ENCODE measurements at regions not wholly inside any gene's neighbourhood (a gene's known extent, or its start where the extent isn't known, plus 50 kb on each side); places are given as distances from the start of the nearest gene placed in this dataset.
"Not testable (repeated sequence)": the region's sequence is repeated elsewhere in the genome, so short reads cannot be mapped to it uniquely, and the experiment has no call there.

DNA sequence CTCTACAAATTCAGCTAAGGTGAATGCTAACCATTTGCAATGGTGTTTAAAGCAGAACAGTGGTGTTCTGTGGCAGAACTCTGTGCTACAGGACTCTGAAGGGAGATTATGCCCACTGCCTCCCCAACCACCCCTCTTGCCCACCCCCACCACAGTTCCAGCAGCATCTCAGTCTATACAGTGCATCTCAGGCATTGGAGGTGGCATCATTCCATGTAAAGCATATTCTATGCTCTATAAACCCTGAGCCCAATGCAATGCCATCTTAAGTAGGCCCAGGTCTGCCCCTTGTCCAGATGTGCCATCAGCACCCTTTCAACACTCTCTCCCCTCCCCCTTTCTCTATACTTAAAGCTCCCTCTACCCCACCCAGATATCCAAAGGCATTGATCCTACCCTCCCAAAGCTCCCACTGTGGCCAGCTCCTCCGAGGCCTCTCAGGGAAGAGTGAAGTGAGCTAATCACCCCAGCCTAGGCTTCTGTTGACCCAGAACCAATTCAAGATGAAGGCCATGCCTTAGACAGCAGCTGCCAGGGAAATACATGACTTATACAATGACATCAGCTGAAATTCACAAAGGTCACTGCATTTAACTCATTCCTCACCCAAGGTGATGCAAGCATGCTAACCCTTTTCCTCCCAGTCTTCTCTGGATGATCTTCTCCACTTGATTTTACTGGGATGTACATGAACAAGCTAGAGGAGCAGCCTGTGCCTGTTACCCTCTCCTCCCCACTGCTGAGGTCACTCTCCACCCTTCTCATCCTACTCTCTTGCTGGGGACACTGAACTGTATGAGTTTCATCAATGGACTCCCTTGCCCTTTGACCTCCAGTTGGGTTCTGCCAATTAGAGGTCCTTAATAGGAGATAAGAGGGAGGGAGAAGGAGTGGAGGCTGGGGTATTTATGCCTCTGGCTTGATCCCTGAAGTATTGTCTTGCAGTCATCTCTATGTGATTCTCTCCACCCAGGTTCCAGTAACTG, 353.9 kb downstream of the GOLGA6L6 start:
- ATAC-seq = not testable (repeated sequence)

DNA sequence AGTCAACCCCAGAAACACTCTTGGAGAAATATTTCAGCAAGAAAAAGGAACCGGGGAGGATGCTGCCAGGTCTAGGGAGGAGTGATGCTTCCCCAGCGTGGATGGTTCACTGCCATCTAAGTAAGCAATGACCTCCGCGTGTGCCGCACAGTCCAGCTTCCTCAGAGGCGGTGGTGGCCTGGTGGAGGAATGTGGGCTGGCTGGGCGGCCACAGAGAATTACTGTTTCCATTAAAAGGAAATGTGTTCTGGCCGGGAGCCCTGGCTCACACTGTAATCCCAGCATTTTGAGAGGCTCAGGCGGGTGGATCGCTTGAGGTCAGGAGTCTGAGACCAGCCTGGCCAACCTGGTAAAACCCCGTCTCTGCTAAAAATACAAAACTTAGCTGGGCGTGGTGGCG, 356.7 kb downstream of the GOLGA6L6 start:
- H3K27ac ChIP-seq; ATAC-seq; DNase-seq; H3K9me3 ChIP-seq; H3K4me3 ChIP-seq; intact Hi-C loops (cut with DNase I); H3K36me3 ChIP-seq; H3K4me1 ChIP-seq; H3K27me3 ChIP-seq: not testable (repeated sequence)

More for the DNA sequence above, 353.9 kb downstream of the GOLGA6L6 start:
- H3K4me1 ChIP-seq; H3K27me3 ChIP-seq; H3K9me3 ChIP-seq; DNase-seq; H3K4me3 ChIP-seq; H3K27ac ChIP-seq; H3K36me3 ChIP-seq; intact Hi-C loops (cut with DNase I): not testable (repeated sequence)

DNA sequence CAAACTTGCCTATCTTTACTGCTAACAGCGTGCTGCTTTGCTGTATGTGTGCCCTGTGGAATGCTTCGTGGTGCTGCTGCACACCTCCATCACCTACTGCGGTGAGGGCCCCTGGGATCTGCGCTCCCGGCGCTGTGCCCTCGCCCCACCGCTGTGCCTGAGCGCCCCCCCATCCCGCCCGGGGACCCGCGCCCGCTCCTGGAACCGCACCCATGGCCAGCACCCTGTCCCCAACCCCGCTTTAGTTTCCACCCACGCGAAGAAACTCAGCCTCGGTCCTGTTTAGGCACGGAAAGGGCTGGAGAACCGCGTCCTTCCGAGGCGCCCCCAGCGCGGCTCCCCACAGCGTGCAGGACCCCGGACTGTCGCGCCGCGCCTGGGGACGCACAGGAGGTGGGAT, 373.4 kb downstream of the GOLGA6L6 start:
- DNase-seq = peak in 1 of 4 donors; percentile 47
- H3K27ac ChIP-seq; H3K27me3 ChIP-seq; intact Hi-C loops (cut with DNase I); H3K36me3 ChIP-seq; H3K4me1 ChIP-seq; H3K9me3 ChIP-seq; ATAC-seq; H3K4me3 ChIP-seq: not testable (repeated sequence)

DNA sequence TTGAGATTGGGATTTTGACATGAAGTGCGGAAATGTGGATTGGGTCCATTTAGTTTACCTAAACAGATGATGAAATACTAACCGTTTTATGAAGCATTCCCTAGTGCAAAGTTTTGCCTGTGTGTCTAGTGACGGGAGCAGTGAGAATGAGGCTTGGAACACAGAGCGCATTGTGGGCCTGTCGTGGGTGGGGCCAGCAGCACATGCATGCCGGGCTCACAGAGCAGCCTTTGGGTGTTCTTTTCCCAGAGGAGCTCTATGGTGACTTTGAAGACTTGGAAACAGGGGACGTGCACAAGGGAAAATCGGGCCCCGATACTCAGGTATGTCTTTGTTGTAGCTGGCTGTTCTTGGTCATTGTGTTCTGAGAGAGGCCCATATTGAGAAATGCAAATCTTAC, 388.1 kb downstream of the GOLGA6L6 start:
- H3K9me3 ChIP-seq; ATAC-seq; intact Hi-C loops (cut with DNase I); H3K27ac ChIP-seq; H3K27me3 ChIP-seq; H3K36me3 ChIP-seq; H3K4me3 ChIP-seq; H3K4me1 ChIP-seq: not testable (repeated sequence)
- DNase-seq = peak in 1 of 4 donors; percentile 31

DNA sequence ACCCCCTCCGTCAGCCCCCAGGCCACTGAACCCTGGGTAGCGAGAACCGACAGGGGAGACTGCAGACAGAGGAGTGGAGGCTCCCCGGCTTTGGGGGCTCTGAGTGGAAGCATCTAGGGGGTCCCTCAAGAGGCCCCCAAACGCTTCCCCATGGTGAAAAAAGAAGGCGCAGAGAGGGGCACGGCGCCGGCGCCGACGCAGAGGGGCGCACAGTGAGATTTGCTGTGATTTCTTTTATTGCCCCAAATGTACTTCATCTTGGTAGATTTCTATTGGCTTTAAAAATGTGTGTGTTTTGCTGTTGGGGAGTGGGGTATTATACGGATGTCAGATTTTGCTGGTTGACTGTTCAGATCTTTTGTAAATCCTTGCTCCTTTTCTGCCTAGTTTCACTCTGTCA, 392.9 kb downstream of the GOLGA6L6 start:
- H3K4me1 ChIP-seq; H3K27me3 ChIP-seq; intact Hi-C loops (cut with DNase I); H3K4me3 ChIP-seq; H3K36me3 ChIP-seq; ATAC-seq; H3K27ac ChIP-seq; H3K9me3 ChIP-seq: not testable (repeated sequence)
- peak in 1 of 4 donors; percentile 28 for DNase-seq

DNA sequence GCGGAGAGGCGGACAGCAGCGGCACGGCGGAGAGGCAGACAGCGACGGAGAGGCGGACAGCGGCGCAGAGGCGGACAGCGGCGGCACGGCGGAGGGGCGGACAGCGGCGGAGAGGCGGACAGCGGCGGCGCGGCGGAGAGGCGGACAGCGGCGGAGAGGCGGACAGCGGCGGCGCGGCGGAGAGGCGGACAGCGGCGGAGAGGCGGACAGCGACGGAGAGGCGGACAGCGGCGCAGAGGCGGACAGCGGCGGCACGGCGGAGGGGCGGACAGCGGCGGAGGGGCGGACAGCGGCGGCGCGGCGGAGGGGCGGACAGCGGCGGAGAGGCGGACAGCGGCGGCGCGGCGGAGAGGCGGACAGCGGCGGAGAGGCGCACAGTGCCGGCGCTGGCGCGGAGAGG, 393.6 kb downstream of the GOLGA6L6 start:
- peak in 1 of 4 donors; percentile 70 for DNase-seq
- H3K9me3 ChIP-seq; ATAC-seq; H3K27ac ChIP-seq; H3K4me1 ChIP-seq; intact Hi-C loops (cut with DNase I); H3K4me3 ChIP-seq; H3K36me3 ChIP-seq; H3K27me3 ChIP-seq: not testable (repeated sequence)

DNA sequence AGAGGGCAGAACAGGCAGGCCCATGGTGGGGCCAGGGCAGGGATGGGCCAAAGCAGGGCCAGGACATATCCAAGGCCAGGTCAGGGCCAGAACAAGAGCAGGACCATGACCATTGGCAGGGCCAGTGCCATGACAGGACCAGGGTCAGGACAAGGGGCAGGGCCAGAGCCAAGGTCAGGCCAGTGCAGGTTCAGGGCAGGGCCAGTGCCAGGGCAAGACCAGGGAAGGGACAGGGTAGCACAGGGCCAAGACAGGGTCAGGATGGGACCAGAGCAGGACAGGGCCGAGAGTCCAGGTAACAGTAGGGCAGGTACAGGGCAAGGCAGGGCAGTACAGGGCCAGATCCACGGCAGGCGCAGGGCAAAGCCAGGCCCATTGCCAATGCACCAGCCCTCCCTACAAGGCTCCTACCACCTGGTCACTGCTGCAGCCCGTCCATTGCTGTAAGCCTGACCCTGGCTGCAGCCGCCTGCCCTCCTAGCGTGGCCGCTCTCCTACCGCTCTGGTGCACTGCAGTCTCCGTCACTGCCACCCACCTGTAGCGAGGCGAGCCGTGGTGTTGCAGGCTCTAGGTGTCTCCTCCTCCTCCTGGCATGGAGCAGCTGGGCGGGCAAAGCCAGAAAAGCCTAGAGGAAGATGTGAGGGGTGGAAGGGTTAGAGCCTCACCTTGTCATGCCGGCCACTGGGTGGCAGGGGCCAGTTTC, 397.1 kb downstream of the GOLGA6L6 start:
- H3K36me3 ChIP-seq; ATAC-seq; H3K27me3 ChIP-seq; H3K4me3 ChIP-seq; H3K4me1 ChIP-seq; H3K9me3 ChIP-seq; H3K27ac ChIP-seq; intact Hi-C loops (cut with DNase I): not testable (repeated sequence)
- peak in 1 of 4 donors; percentile 59 for DNase-seq

DNA sequence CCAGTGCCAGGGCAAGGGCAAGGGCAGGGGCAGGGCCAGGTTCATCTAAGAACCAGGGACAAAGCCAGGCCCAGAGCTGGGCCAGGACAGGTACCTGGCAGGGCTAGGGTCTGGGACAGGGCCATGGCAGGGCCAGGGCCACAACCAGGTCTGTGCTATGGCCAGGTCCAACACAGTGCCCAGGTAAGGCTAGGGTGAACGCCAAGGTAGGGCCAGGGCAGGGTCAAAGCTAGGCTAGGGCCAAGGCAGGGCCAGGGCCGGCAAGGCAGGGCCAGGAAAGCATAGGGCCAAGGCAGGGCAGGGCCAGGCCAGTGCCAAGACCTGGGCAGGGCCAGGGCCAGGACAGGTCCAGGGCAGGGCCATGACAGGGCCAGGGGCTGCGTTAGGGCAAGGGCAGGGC, 398.7 kb downstream of the GOLGA6L6 start:
- H3K27ac ChIP-seq; DNase-seq; H3K9me3 ChIP-seq; intact Hi-C loops (cut with DNase I); H3K36me3 ChIP-seq; ATAC-seq; H3K4me3 ChIP-seq; H3K27me3 ChIP-seq; H3K4me1 ChIP-seq: not testable (repeated sequence)

DNA sequence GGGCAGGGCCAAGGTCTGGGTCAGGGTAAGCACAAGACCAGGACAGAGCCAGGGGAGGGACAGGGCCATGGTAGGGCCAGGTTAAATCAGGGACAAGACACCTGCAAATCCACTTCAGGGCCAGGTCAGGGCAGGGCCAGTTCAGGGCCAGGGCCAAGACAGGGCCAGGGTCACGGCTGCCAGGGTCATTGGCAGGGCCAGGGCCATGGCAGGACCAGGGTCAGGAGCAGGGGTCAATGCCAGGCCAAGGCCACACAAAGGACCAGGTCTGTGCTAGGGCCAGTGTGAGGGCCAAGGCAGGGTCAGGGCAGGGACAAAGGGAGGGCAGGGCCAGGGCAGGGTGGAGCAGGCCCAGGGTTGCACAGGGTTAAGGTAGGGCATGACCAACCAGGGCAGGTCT, 399.2 kb downstream of the GOLGA6L6 start:
- ATAC-seq; H3K9me3 ChIP-seq; H3K4me1 ChIP-seq; H3K4me3 ChIP-seq; H3K27ac ChIP-seq; intact Hi-C loops (cut with DNase I); H3K27me3 ChIP-seq; H3K36me3 ChIP-seq: not testable (repeated sequence)
- peak in 1 of 4 donors; percentile 60 for DNase-seq

DNA sequence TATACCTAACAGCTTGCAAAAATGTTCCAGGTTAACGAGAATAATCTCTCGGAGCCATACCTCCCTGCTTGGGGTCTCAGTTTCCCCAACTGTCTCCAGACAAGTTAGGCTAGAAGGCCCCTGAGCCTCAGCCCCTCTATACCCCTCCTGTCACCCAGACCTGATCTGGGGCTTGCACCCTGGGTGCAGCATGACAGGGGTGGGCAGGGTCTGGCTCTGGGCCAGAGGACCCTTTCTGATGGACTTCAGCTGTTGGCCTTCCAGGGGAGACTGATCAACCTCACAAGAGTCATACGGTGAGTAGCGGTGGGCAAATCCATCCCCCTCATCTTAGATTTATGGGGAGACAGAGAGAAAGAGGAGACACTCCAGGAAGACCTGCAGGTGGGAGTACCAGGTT, 416.9 kb downstream of the GOLGA6L6 start:
- intact Hi-C loops (cut with DNase I); H3K36me3 ChIP-seq; H3K4me1 ChIP-seq; H3K9me3 ChIP-seq; H3K27me3 ChIP-seq; ATAC-seq; H3K27ac ChIP-seq; H3K4me3 ChIP-seq: not testable (repeated sequence)
- DNase-seq = peak in 1 of 4 donors; percentile 3
